Neural cell (in vitro differentiated cells): ENCODE measurements at regions not wholly inside any gene's neighbourhood (a gene's known extent, or its start where the extent isn't known, plus 50 kb on each side); places are given as distances from the start of the nearest gene placed in this dataset.

ENCODE experiments used
- H2AFZ ChIP-seq: fragments of 200-600, 300-800 bp; sonication (generic), shearing (Covaris generic); 2 replicates; pipeline ENCODE4 v1.6.0; 2014; ENCODE audit warnings: low read depth, mild to moderate bottlenecking, antibody characterized with exemption, low read length, moderate library complexity
- H3F3A ChIP-seq: fragments of 200-600 bp; shearing (Covaris generic); 2 replicates; pipeline ENCODE4 v1.6.1; 2016; ENCODE audit warnings: mild to moderate bottlenecking, moderate library complexity, mixed read lengths, antibody characterized with exemption, low read length; ENCODE audit not compliant: insufficient read depth, poor library complexity, severe bottlenecking
- H3K27ac ChIP-seq: fragments of 200-600, 300-800 bp; sonication (generic), shearing (Covaris generic); 2 replicates; pipeline ENCODE4 v1.5.1; 2014; ENCODE audit warnings: mild to moderate bottlenecking, low read length, moderate library complexity
- H3K27me3 ChIP-seq: fragments of 300-800, 200-600 bp; sonication (generic), shearing (Covaris generic); 2 replicates; pipeline ENCODE4 v1.6.0; 2014; ENCODE audit warnings: mild to moderate bottlenecking, low read depth, low read length, moderate library complexity; ENCODE audit not compliant: insufficient read depth
- H3K36me3 ChIP-seq: fragments of 300-800, 200-600 bp; sonication (generic), shearing (Covaris generic); 2 replicates; pipeline ENCODE4 v1.5.1; 2014; ENCODE audit warnings: mild to moderate bottlenecking, antibody characterized with exemption, low read length, moderate library complexity; ENCODE audit not compliant: insufficient read depth
- H3K4me2 ChIP-seq: fragments of 300-800, 200-600 bp; sonication (generic), shearing (Covaris generic); 2 replicates; pipeline ENCODE4 v1.6.0; 2014; ENCODE audit warnings: mild to moderate bottlenecking, low read length
- H3K4me3 ChIP-seq: fragments of 300-800, 200-600 bp; sonication (generic), shearing (Covaris generic); 2 replicates; pipeline ENCODE4 v1.5.1; 2014; ENCODE audit warnings: mild to moderate bottlenecking, low read length, moderate library complexity
- H3K79me2 ChIP-seq: fragments of 200-600 bp; shearing (Covaris generic); replicated peaks from 2 replicates; pipeline ENCODE4 v1.6.0; 2014; ENCODE audit warnings: mild to moderate bottlenecking, low read length, moderate library complexity; ENCODE audit not compliant: insufficient read depth
- H3K9ac ChIP-seq: fragments of 300-800, 200-600 bp; sonication (generic), shearing (Covaris generic); 2 replicates; pipeline ENCODE4 v1.6.1; 2016; ENCODE audit warnings: mild to moderate bottlenecking, low read length, mixed read lengths
- H3K9me2 ChIP-seq: fragments of 200-600 bp; shearing (Covaris generic); 2 replicates; pipeline ENCODE4 v1.6.1; 2016; ENCODE audit warnings: mild to moderate bottlenecking, low read length, mixed read lengths; ENCODE audit not compliant: insufficient read depth
- H3K9me3 ChIP-seq: fragments of 200-600, 300-800 bp; sonication (generic), shearing (Covaris generic); 2 replicates; pipeline ENCODE4 v1.6.1; 2016; ENCODE audit warnings: mild to moderate bottlenecking, mixed run types, low read length, moderate library complexity, mixed read lengths
- H4K20me1 ChIP-seq: fragments of 200-600 bp; shearing (Covaris generic); 2 replicates; pipeline ENCODE4 v1.6.1; 2016; ENCODE audit warnings: mild to moderate bottlenecking, mixed run types; ENCODE audit not compliant: insufficient read depth
- EP300 ChIP-seq: fragments of 450-650 bp; conservative IDR thresholded peaks from 2 replicates; pipeline ENCODE4 v1.6.1; 2014; ENCODE audit warnings: antibody characterized with exemption, mild to moderate bottlenecking, moderate library complexity; ENCODE audit not compliant: poor library complexity, severe bottlenecking
- EZH2 ChIP-seq: fragments of 200-600, 300-800 bp; shearing (Covaris generic), sonication (generic); IDR thresholded peaks from 2 replicates; pipeline ENCODE4 v1.6.1; 2014; ENCODE audit warnings: antibody characterized with exemption, low read length, borderline replicate concordance, mild to moderate bottlenecking; ENCODE audit not compliant: insufficient read depth, poor library complexity, severe bottlenecking
- MXI1 ChIP-seq: fragments of 450-650 bp; conservative IDR thresholded peaks from 2 replicates; pipeline ENCODE4 v1.6.1; 2014; ENCODE audit warnings: antibody characterized with exemption, mild to moderate bottlenecking; ENCODE audit not compliant: poor library complexity, severe bottlenecking
- POLR2AphosphoS5 ChIP-seq: IDR thresholded peaks from 2 replicates; pipeline ENCODE4 v1.6.1; 2012
- RAD21 ChIP-seq: fragments of 450-650 bp; conservative IDR thresholded peaks from 2 replicates; pipeline ENCODE4 v1.6.1; 2014; ENCODE audit warnings: antibody characterized with exemption, mild to moderate bottlenecking, moderate library complexity
- SMC3 ChIP-seq: fragments of 450-650 bp; conservative IDR thresholded peaks from 2 replicates; pipeline ENCODE4 v1.6.1; 2014; ENCODE audit warnings: antibody characterized with exemption, mild to moderate bottlenecking, moderate library complexity; ENCODE audit not compliant: poor library complexity
- TAF1 ChIP-seq: IDR thresholded peaks from 2 replicates; pipeline ENCODE4 v1.6.1; 2012; ENCODE audit warnings: low read depth
- TF ChIP-seq, protein P1 (sequence below): IDR thresholded peaks from 2 replicates; pipeline ENCODE4 v1.6.1; 2012; ENCODE audit warnings: borderline replicate concordance
- TF ChIP-seq, protein P2 (sequence below): fragments of 450-650 bp; IDR thresholded peaks from 2 replicates; pipeline ENCODE4 v1.5.1; 2014; ENCODE audit warnings: antibody characterized with exemption, mild to moderate bottlenecking, moderate library complexity; ENCODE audit not compliant: poor library complexity, severe bottlenecking

DNA sequence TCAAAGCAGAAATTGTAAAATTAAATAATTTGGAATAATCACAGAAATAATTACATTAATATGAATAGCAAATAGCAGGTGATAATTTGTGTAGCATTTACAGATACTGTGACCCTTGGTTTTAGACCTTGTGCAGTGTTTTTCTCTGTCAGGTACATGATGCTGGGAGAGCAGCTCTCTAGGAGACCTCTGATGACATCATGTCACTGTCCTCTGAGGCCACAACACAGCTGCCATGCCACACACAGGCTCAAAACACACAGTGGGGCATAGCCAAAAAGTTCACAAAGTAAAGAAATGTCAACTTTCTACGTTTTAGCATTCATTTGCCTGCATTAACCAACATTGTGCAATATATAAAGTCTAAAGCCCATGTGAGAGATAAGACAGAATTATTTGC, 71.8 kb upstream of the ZBTB20 start:
- H3K9ac ChIP-seq, result peak overlapping the region; percentile 55
- no peak overlapping the region for H2AFZ ChIP-seq
- H3K27me3 ChIP-seq, result no peaks in the 10 kb centered on the region
- H4K20me1 ChIP-seq, result no peaks in the 10 kb centered on the region
- no peak overlapping the region for H3K4me3 ChIP-seq
- H3K4me2 ChIP-seq, result no peak overlapping the region
- H3K79me2 ChIP-seq, result no peaks in the 10 kb centered on the region
- H3K9me2 ChIP-seq, result no peaks in the 10 kb centered on the region
- no peaks in the 10 kb centered on the region for H3K9me3 ChIP-seq
- peak overlapping the region; percentile 85 for H3K27ac ChIP-seq
- no peaks in the 10 kb centered on the region for H3K36me3 ChIP-seq
- H3F3A ChIP-seq, result peaks cover 5% of the 10 kb centered on the region
- TF ChIP-seq MXI1 (peak; percentile 10), EP300 (no peak), POLR2AphosphoS5 (no peak)

DNA sequence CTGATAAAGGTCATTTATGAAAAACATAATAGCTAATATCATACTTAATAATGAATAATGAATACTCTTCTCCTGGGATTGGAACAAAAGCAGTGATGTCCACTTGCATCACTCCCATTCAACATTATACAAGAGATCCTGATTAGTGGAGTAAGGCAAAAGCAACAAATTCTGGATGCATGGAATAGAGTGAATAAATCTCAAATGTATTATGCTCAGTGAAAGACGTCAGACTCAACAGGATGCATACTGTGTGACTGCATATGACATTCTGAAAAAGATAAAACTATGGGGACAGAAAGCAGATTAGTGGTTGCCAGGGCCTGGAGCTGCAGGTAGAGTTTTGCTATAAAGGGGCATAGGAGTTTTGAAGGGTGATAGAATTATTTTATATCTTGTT, 77.6 kb upstream of the ZBTB20 start:
- H3K4me2 ChIP-seq, result no peak overlapping the region
- TF ChIP-seq SMC3 (no peak), POLR2AphosphoS5 (no peak), EP300 (no peak), TAF1 (no peak), RAD21 (no peak), EZH2 (no peak), MXI1 (no peak)
- TF ChIP-seq, protein P1, sequence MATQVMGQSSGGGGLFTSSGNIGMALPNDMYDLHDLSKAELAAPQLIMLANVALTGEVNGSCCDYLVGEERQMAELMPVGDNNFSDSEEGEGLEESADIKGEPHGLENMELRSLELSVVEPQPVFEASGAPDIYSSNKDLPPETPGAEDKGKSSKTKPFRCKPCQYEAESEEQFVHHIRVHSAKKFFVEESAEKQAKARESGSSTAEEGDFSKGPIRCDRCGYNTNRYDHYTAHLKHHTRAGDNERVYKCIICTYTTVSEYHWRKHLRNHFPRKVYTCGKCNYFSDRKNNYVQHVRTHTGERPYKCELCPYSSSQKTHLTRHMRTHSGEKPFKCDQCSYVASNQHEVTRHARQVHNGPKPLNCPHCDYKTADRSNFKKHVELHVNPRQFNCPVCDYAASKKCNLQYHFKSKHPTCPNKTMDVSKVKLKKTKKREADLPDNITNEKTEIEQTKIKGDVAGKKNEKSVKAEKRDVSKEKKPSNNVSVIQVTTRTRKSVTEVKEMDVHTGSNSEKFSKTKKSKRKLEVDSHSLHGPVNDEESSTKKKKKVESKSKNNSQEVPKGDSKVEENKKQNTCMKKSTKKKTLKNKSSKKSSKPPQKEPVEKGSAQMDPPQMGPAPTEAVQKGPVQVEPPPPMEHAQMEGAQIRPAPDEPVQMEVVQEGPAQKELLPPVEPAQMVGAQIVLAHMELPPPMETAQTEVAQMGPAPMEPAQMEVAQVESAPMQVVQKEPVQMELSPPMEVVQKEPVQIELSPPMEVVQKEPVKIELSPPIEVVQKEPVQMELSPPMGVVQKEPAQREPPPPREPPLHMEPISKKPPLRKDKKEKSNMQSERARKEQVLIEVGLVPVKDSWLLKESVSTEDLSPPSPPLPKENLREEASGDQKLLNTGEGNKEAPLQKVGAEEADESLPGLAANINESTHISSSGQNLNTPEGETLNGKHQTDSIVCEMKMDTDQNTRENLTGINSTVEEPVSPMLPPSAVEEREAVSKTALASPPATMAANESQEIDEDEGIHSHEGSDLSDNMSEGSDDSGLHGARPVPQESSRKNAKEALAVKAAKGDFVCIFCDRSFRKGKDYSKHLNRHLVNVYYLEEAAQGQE, result no peak
- TF ChIP-seq, protein P2, sequence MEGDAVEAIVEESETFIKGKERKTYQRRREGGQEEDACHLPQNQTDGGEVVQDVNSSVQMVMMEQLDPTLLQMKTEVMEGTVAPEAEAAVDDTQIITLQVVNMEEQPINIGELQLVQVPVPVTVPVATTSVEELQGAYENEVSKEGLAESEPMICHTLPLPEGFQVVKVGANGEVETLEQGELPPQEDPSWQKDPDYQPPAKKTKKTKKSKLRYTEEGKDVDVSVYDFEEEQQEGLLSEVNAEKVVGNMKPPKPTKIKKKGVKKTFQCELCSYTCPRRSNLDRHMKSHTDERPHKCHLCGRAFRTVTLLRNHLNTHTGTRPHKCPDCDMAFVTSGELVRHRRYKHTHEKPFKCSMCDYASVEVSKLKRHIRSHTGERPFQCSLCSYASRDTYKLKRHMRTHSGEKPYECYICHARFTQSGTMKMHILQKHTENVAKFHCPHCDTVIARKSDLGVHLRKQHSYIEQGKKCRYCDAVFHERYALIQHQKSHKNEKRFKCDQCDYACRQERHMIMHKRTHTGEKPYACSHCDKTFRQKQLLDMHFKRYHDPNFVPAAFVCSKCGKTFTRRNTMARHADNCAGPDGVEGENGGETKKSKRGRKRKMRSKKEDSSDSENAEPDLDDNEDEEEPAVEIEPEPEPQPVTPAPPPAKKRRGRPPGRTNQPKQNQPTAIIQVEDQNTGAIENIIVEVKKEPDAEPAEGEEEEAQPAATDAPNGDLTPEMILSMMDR, result no peak
- H3K9me3 ChIP-seq, result no peaks in the 10 kb centered on the region
- H3K27me3 ChIP-seq, result no peaks in the 10 kb centered on the region
- no peak overlapping the region for H3K4me3 ChIP-seq
- H3K27ac ChIP-seq, result peak overlapping the region; percentile 4
- H3K79me2 ChIP-seq, result no peaks in the 10 kb centered on the region
- H4K20me1 ChIP-seq, result no peaks in the 10 kb centered on the region
- no peaks in the 10 kb centered on the region for H3K9me2 ChIP-seq
- no peaks in the 10 kb centered on the region for H3K36me3 ChIP-seq
- H3K9ac ChIP-seq, result no peak overlapping the region
- no peak overlapping the region for H2AFZ ChIP-seq
- H3F3A ChIP-seq, result no peaks in the 10 kb centered on the region

DNA sequence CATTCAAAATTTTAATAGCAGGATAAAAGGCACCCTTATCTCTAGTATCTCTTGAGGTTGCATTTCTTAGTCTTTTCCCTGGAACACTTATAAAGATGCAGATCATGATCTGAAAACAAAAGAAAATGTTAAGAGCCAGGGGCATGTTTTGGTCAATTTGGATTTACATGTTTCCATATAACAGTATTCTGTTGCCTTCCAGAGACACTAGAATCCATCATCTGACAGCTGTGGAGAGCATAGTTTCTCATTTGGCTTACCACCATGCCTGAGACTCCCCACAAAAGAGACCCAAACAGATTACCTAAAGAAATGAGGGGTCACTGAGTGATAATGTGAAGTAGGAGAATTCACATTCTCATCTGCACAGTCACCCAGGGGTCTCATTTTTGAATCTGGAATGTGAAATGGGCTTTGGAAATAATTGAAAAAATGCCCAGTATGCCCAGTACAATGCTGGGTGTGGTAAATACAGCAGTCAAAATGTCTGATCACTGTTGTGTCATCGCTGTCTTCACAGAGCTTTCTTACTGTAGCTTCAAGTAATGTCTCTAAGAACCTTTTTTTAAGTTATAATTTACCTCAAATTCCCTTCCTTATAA, 79.9 kb upstream of the ZBTB20 start:
- no peaks in the 10 kb centered on the region for H3F3A ChIP-seq
- no peak overlapping the region for H2AFZ ChIP-seq
- H3K9me3 ChIP-seq, result no peaks in the 10 kb centered on the region
- no peaks in the 10 kb centered on the region for H3K27me3 ChIP-seq
- H3K9me2 ChIP-seq, result no peaks in the 10 kb centered on the region
- H3K4me2 ChIP-seq, result no peak overlapping the region
- no peaks in the 10 kb centered on the region for H3K79me2 ChIP-seq
- H3K4me3 ChIP-seq, result no peak overlapping the region
- no peak for TF ChIP-seq MXI1
- no peak for TF ChIP-seq SMC3
- TF ChIP-seq POLR2AphosphoS5, result no peak
- TF ChIP-seq, protein P1, result no peak
- TF ChIP-seq TAF1, result no peak
- TF ChIP-seq, protein P2, result no peak
- no peak for TF ChIP-seq EP300
- no peak for TF ChIP-seq RAD21
- TF ChIP-seq EZH2, result no peak
- no peaks in the 10 kb centered on the region for H4K20me1 ChIP-seq
- no peaks in the 10 kb centered on the region for H3K36me3 ChIP-seq
- no peak overlapping the region for H3K9ac ChIP-seq
- no peak overlapping the region for H3K27ac ChIP-seq
